Colonic mucosa (tissue), 4 donors: ENCODE measurements at regions not wholly inside any gene's neighbourhood (a gene's known extent, or its start where the extent isn't known, plus 50 kb on each side); places are given as distances from the start of the nearest gene placed in this dataset.

Source experiments
- DNase-seq: peaks from one replicate; pipeline ENCODE4 v3.0.0-alpha.2; 2020
- H3K27ac ChIP-seq: fragments of 200-600 bp; one replicate; pipeline ENCODE4 v1.8.0; 2021
- H3K27me3 ChIP-seq: fragments of 200-600 bp; one replicate; pipeline ENCODE4 v1.8.0; 2021
- H3K36me3 ChIP-seq: fragments of 200-600 bp; one replicate; pipeline ENCODE4 v1.8.0; 2021
- H3K4me1 ChIP-seq: fragments of 200-600 bp; one replicate; pipeline ENCODE4 v1.8.0; 2021; ENCODE audit warnings: mild to moderate bottlenecking
- H3K4me3 ChIP-seq: fragments of 200-600 bp; one replicate; pipeline ENCODE4 v1.8.0; 2021
- H3K9ac ChIP-seq, 2 donors: one replicate each; pipeline ENCODE4 v1.7.0; 2013; ENCODE audit warnings: control low read depth in 2 of 2, low read depth in 2 of 2, low read length in 2 of 2
- H3K9me3 ChIP-seq: fragments of 200-600 bp; one replicate; pipeline ENCODE4 v1.8.0; 2021
- CTCF ChIP-seq: fragments of 200-600 bp; IDR thresholded peaks from one replicate; pipeline ENCODE4 v1.8.0; 2022; ENCODE audit warnings: antibody characterized with exemption, mild to moderate bottlenecking
- intact Hi-C: fragments of 100-400 bp; cut with DNase I; formaldehyde crosslinking; loops from one replicate; pipeline ENCODE4 v1.14.1; 2022
- donor health status: healthy.
- donor health status: DM: no; HTN: no; CAD: no.
- donor health status: DM: no; HTN: no; CAD: no.

GRCh38 chr3:22491344-22491743 lies 711.8 kb upstream of the UBE2E2 start:
- Histone ChIP-seq H3K4me1 (no peaks in the 10 kb centered on the region), H3K27ac (no peak overlapping the region), H3K9me3 (no peaks in the 10 kb centered on the region), H3K9ac (no peak overlapping the region), H3K4me3 (no peak overlapping the region), H3K27me3 (no peaks in the 10 kb centered on the region), H3K36me3 (no peaks in the 10 kb centered on the region)
- no peak for DNase-seq
- intact Hi-C loops = no loop called here
- no peak for TF ChIP-seq CTCF

GRCh38 chr3:22492342-22492741 lies 710.8 kb upstream of the UBE2E2 start:
- no peaks in the 10 kb centered on the region for H3K36me3 ChIP-seq
- no peak overlapping the region for H3K9ac ChIP-seq
- intact Hi-C loops = no loop called here
- no peak for DNase-seq
- no peak overlapping the region for H3K27ac ChIP-seq
- no peak overlapping the region for H3K4me3 ChIP-seq
- TF ChIP-seq CTCF = no peak
- H3K27me3 ChIP-seq = no peaks in the 10 kb centered on the region
- H3K4me1 ChIP-seq = no peaks in the 10 kb centered on the region
- no peaks in the 10 kb centered on the region for H3K9me3 ChIP-seq

GRCh38 chr3:22495241-22495640 lies 707.9 kb upstream of the UBE2E2 start:
- no peak for DNase-seq
- H3K9me3 ChIP-seq = no peaks in the 10 kb centered on the region
- H3K4me1 ChIP-seq = no peaks in the 10 kb centered on the region
- no peak overlapping the region for H3K4me3 ChIP-seq
- no peak overlapping the region for H3K27ac ChIP-seq
- no peaks in the 10 kb centered on the region for H3K36me3 ChIP-seq
- no peak overlapping the region for H3K9ac ChIP-seq
- intact Hi-C loops = no loop called here
- H3K27me3 ChIP-seq = no peaks in the 10 kb centered on the region
- TF ChIP-seq CTCF = no peak

GRCh38 chr3:22495791-22496190 lies 707.3 kb upstream of the UBE2E2 start:
- Histone ChIP-seq H3K9me3 (no peaks in the 10 kb centered on the region), H3K4me1 (no peaks in the 10 kb centered on the region), H3K4me3 (no peak overlapping the region), H3K27ac (no peak overlapping the region), H3K27me3 (no peaks in the 10 kb centered on the region), H3K9ac (no peak overlapping the region), H3K36me3 (no peaks in the 10 kb centered on the region)
- no peak for DNase-seq
- TF ChIP-seq CTCF = no peak
- intact Hi-C loops = no loop called here

- Histone ChIP-seq H3K9me3 (no peaks in the 10 kb centered on the region), H3K4me1 (no peaks in the 10 kb centered on the region), H3K36me3 (no peaks in the 10 kb centered on the region), H3K9ac (no peak overlapping the region), H3K4me3 (no peak overlapping the region), H3K27ac (no peak overlapping the region), H3K27me3 (no peaks in the 10 kb centered on the region)
- intact Hi-C loops = no loop called here
- no peak for DNase-seq
- no peak for TF ChIP-seq CTCF
Measured at GRCh38 chr3:22496641-22497040, 706.5 kb upstream of the UBE2E2 start.

- no peak for TF ChIP-seq CTCF
- Histone ChIP-seq H3K4me3 (no peak overlapping the region), H3K9ac (no peak overlapping the region), H3K27me3 (no peaks in the 10 kb centered on the region), H3K4me1 (no peaks in the 10 kb centered on the region), H3K36me3 (no peaks in the 10 kb centered on the region), H3K9me3 (no peaks in the 10 kb centered on the region), H3K27ac (no peak overlapping the region)
- intact Hi-C loops = no loop called here
- DNase-seq = no peak
Measured at GRCh38 chr3:22506871-22507270, 696.3 kb upstream of the UBE2E2 start.
